Ishikawa (cell line): ENCODE measurements at regions not wholly inside any gene's neighbourhood (a gene's known extent, or its start where the extent isn't known, plus 50 kb on each side); places are given as distances from the start of the nearest gene placed in this dataset.

Experiments used
- CEBPB ChIP-seq: IDR thresholded peaks from 2 replicates; pipeline ENCODE4 v1.6.1; 2012
- CREB1 ChIP-seq: IDR thresholded peaks from 2 replicates; pipeline ENCODE4 v1.6.1; 2012; ENCODE audit warnings: low read depth
- EGR1 ChIP-seq: IDR thresholded peaks from 2 replicates; pipeline ENCODE4 v1.6.1; 2012
- EP300 ChIP-seq: IDR thresholded peaks from 2 replicates; pipeline ENCODE4 v1.6.1; 2012; ENCODE audit warnings: borderline replicate concordance
- FOXM1 ChIP-seq: IDR thresholded peaks from 2 replicates; pipeline ENCODE4 v1.6.1; 2012; ENCODE audit warnings: low read depth, borderline replicate concordance
- MAX ChIP-seq: IDR thresholded peaks from 2 replicates; pipeline ENCODE4 v1.6.1; 2012
- NFIC ChIP-seq: IDR thresholded peaks from 2 replicates; pipeline ENCODE4 v1.6.1; 2012
- RAD21 ChIP-seq: IDR thresholded peaks from 2 replicates; pipeline ENCODE4 v1.6.1; 2012; ENCODE audit warnings: low read depth
- REST ChIP-seq: IDR thresholded peaks from 2 replicates; pipeline ENCODE4 v1.6.1; 2012; ENCODE audit warnings: low read depth, mild to moderate bottlenecking
- TAF1 ChIP-seq: IDR thresholded peaks from 2 replicates; pipeline ENCODE4 v1.6.1; 2012; ENCODE audit warnings: low read depth, mild to moderate bottlenecking
- TCF12 ChIP-seq: IDR thresholded peaks from 2 replicates; pipeline ENCODE4 v1.6.1; 2012; ENCODE audit warnings: low read depth
- TEAD4 ChIP-seq: IDR thresholded peaks from 2 replicates; pipeline ENCODE4 v1.6.1; 2012
- USF1 ChIP-seq: IDR thresholded peaks from 2 replicates; pipeline ENCODE4 v1.6.1; 2012
- YY1 ChIP-seq: IDR thresholded peaks from 2 replicates; pipeline ENCODE4 v1.6.1; 2012; ENCODE audit warnings: low read depth
- ZBTB7A ChIP-seq: IDR thresholded peaks from 2 replicates; pipeline ENCODE4 v1.6.1; 2012; ENCODE audit warnings: low read depth

GRCh38 chr9:84554069-84554664 is 115.4 kb upstream of the NTRK2 start:
- no peak for TF ChIP-seq USF1
- TF ChIP-seq TEAD4, result no peak
- no peak for TF ChIP-seq TCF12
- no peak for TF ChIP-seq EGR1
- no peak for TF ChIP-seq EP300
- TF ChIP-seq CREB1, result no peak
- TF ChIP-seq TAF1, result no peak
- TF ChIP-seq YY1, result no peak
- no peak for TF ChIP-seq ZBTB7A
- TF ChIP-seq NFIC, result no peak
- no peak for TF ChIP-seq RAD21
- TF ChIP-seq CEBPB, result no peak
- no peak for TF ChIP-seq REST
- no peak for TF ChIP-seq MAX
- TF ChIP-seq FOXM1, result no peak

- TF ChIP-seq TEAD4, result no peak
- TF ChIP-seq TCF12, result no peak
- TF ChIP-seq YY1, result no peak
- TF ChIP-seq CEBPB, result no peak
- TF ChIP-seq TAF1, result no peak
- TF ChIP-seq NFIC, result no peak
These were observed 113.0 kb upstream of the NTRK2 start for GRCh38 chr9:84556556-84556955.

GRCh38 chr9:84557751-84558150 is 111.8 kb upstream of the NTRK2 start:
- TF ChIP-seq FOXM1 (no peak), TAF1 (no peak), CEBPB (no peak), NFIC (no peak), MAX (no peak), ZBTB7A (no peak), EP300 (no peak), TCF12 (no peak), TEAD4 (no peak), REST (no peak), USF1 (no peak), CREB1 (no peak), EGR1 (no peak), RAD21 (no peak), YY1 (no peak)

GRCh38 chr9:84563691-84564090 is 105.8 kb upstream of the NTRK2 start:
- TF ChIP-seq TEAD4 (no peak), CREB1 (no peak)

GRCh38 chr9:84567805-84568204 is 101.7 kb upstream of the NTRK2 start:
- TF ChIP-seq CEBPB, result no peak
- TF ChIP-seq NFIC, result no peak
- TF ChIP-seq USF1, result no peak
- no peak for TF ChIP-seq MAX
- TF ChIP-seq TCF12, result no peak
- TF ChIP-seq REST, result no peak
- TF ChIP-seq TEAD4, result no peak
- no peak for TF ChIP-seq EP300
- TF ChIP-seq FOXM1, result no peak
- TF ChIP-seq EGR1, result no peak
- TF ChIP-seq RAD21, result no peak
- no peak for TF ChIP-seq CREB1
